Natural killer cell (primary cell): ENCODE measurements at regions not wholly inside any gene's neighbourhood (a gene's known extent, or its start where the extent isn't known, plus 50 kb on each side); places are given as distances from the start of the nearest gene placed in this dataset.

Experiments
- ATAC-seq, 3 donors: fragments of 150-1000 bp in 2 of 3; fragments of 200-7000 bp in 1 of 3; cut with Tn5 transposase; 1 replicate in 1 of 3; 2 replicates in 2 of 3; pipeline ENCODE4 v1.10.0; 2021; ENCODE audit warnings: mild to moderate bottlenecking in 2 of 3, moderate library complexity in 2 of 3
- DNase-seq, 2 donors: peaks; one replicate each; pipeline versions ENCODE4 v3.0.0 to v3.0.0-alpha.2; 2013 to 2021; ENCODE audit warnings: mixed read lengths in 1 of 2
- H3K27ac ChIP-seq: one replicate; pipeline ENCODE4 v1.5.1; 2013; ENCODE audit warnings: mild to moderate bottlenecking, low read length
- H3K27me3 ChIP-seq: one replicate; pipeline ENCODE4 v1.6.1; 2013; ENCODE audit warnings: low read length; ENCODE audit not compliant: control insufficient read depth, insufficient read depth
- H3K36me3 ChIP-seq: one replicate; pipeline ENCODE4 v1.6.1; 2013; ENCODE audit warnings: low read length; ENCODE audit not compliant: control insufficient read depth, insufficient read depth
- H3K4me1 ChIP-seq: one replicate; pipeline ENCODE4 v1.6.1; 2013; ENCODE audit warnings: low read length; ENCODE audit not compliant: control insufficient read depth, insufficient read depth
- H3K4me3 ChIP-seq: one replicate; pipeline ENCODE4 v1.5.1; 2013; ENCODE audit warnings: low read length
- H3K9me3 ChIP-seq: one replicate; pipeline ENCODE4 v1.6.1; 2013; ENCODE audit warnings: low read length; ENCODE audit not compliant: control insufficient read depth, insufficient read depth
- H3K27ac Mint-ChIP-seq, 2 donors: one replicate each; pipeline ENCODE4 v1.8.0; 2022; ENCODE audit warnings: mild to moderate bottlenecking in 2 of 2, mixed read lengths in 2 of 2, moderate library complexity in 1 of 2
- H3K27me3 Mint-ChIP-seq, 2 donors: one replicate each; pipeline ENCODE4 v1.8.0; 2022; ENCODE audit warnings: low read depth in 2 of 2, mixed read lengths in 2 of 2
- H3K36me3 Mint-ChIP-seq: one replicate; pipeline ENCODE4 v1.8.0; 2022; ENCODE audit warnings: mixed read lengths
- H3K4me1 Mint-ChIP-seq, 2 donors: one replicate each; pipeline ENCODE4 v1.8.0; 2022; ENCODE audit warnings: mixed read lengths in 2 of 2
- H3K4me3 Mint-ChIP-seq: one replicate; pipeline ENCODE4 v1.8.0; 2022; ENCODE audit warnings: mild to moderate bottlenecking, moderate library complexity, mixed read lengths
- H3K9me3 Mint-ChIP-seq, 2 donors: one replicate each; pipeline ENCODE4 v1.8.0; 2022; ENCODE audit warnings: mixed read lengths in 2 of 2
- WGBS: methylation state at CpG from one replicate; pipeline ENCODE4 v1.1.7; 2013; ENCODE audit warnings: missing lambda C conversion rate; ENCODE audit not compliant: insufficient coverage; 5-methylcytosine and 5-hydroxymethylcytosine counted together
- intact Hi-C: fragments of 100-400 bp; cut with micrococcal nuclease; formaldehyde crosslinking; loops from one replicate; pipeline ENCODE4 v1.14.2; 2022
- TF ChIP-seq, protein P1 (sequence below): fragments of 200-600 bp; IDR thresholded peaks from one replicate; pipeline ENCODE4 v1.8.0; 2022; ENCODE audit warnings: antibody characterized with exemption

GRCh38 chr20:52469128-52469527 lies 277.5 kb upstream of the ZFP64 start:
- H3K4me3 ChIP-seq = no peak overlapping the region
- intact Hi-C loops = no loop called here
- WGBS = 82% methylated on average over 9 of the region's 9 CpGs
- ATAC-seq = no peak
- H3K36me3 ChIP-seq = no peaks in the 10 kb centered on the region
- no peaks in the 10 kb centered on the region for H3K4me1 ChIP-seq
- no peaks in the 10 kb centered on the region for H3K9me3 ChIP-seq
- no peak overlapping the region for H3K27ac Mint-ChIP-seq
- no peaks in the 10 kb centered on the region for H3K27me3 ChIP-seq
- no peak overlapping the region for H3K27ac ChIP-seq
- no peaks in the 10 kb centered on the region for H3K4me1 Mint-ChIP-seq
- peaks cover 13 to 21% of the 10 kb centered on the region in 2 donors for H3K27me3 Mint-ChIP-seq
- H3K9me3 Mint-ChIP-seq = no peaks in the 10 kb centered on the region
- no peak for DNase-seq
- H3K36me3 Mint-ChIP-seq = no peaks in the 10 kb centered on the region
- H3K4me3 Mint-ChIP-seq = no peak overlapping the region
- TF ChIP-seq, protein P1, sequence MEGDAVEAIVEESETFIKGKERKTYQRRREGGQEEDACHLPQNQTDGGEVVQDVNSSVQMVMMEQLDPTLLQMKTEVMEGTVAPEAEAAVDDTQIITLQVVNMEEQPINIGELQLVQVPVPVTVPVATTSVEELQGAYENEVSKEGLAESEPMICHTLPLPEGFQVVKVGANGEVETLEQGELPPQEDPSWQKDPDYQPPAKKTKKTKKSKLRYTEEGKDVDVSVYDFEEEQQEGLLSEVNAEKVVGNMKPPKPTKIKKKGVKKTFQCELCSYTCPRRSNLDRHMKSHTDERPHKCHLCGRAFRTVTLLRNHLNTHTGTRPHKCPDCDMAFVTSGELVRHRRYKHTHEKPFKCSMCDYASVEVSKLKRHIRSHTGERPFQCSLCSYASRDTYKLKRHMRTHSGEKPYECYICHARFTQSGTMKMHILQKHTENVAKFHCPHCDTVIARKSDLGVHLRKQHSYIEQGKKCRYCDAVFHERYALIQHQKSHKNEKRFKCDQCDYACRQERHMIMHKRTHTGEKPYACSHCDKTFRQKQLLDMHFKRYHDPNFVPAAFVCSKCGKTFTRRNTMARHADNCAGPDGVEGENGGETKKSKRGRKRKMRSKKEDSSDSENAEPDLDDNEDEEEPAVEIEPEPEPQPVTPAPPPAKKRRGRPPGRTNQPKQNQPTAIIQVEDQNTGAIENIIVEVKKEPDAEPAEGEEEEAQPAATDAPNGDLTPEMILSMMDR = no peak

DNA sequence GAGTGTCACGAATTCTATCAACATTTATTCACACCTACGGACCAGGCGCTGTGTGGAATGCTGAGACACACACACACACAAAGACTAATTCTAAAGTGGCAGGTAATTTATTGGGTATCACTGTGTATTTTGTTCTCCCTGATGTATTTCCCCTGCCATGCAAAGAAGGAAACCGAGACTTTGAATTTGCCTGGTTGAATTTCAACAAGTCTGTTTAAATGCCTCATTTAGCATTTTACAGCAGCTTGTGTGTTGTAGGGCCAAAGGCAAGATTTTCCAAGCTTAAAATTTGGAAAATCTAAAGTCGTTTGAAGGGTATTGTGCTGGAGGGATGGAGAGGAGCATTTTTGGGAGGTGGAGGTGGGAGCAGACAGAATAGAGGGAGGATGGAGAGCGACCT lies 274.4 kb upstream of the ZFP64 start:
- Mint-ChIP-seq H3K36me3 (no peaks in the 10 kb centered on the region), H3K27ac (no peak overlapping the region), H3K27me3 (peaks cover 11 to 15% of the 10 kb centered on the region in 2 donors), H3K9me3 (no peaks in the 10 kb centered on the region), H3K4me3 (no peak overlapping the region), H3K4me1 (no peaks in the 10 kb centered on the region)
- Histone ChIP-seq H3K36me3 (no peaks in the 10 kb centered on the region), H3K27ac (no peak overlapping the region), H3K4me3 (no peak overlapping the region), H3K27me3 (no peaks in the 10 kb centered on the region), H3K4me1 (no peaks in the 10 kb centered on the region), H3K9me3 (no peaks in the 10 kb centered on the region)
- WGBS = 68% methylated on average over 4 of the region's 6 CpGs
- ATAC-seq (no peak), DNase-seq (no peak)
- TF ChIP-seq, protein P1 = no peak
- intact Hi-C loops = no loop called here

- peaks cover 0 to 2% of the 10 kb centered on the region in 2 donors for H3K9me3 Mint-ChIP-seq
- Histone ChIP-seq H3K27me3 (no peaks in the 10 kb centered on the region), H3K4me1 (no peaks in the 10 kb centered on the region), H3K36me3 (no peaks in the 10 kb centered on the region), H3K4me3 (no peak overlapping the region), H3K27ac (no peak overlapping the region), H3K9me3 (no peaks in the 10 kb centered on the region)
- H3K4me1 Mint-ChIP-seq = no peaks in the 10 kb centered on the region
- no peak overlapping the region for H3K27ac Mint-ChIP-seq
- H3K36me3 Mint-ChIP-seq = no peaks in the 10 kb centered on the region
- no peak overlapping the region for H3K4me3 Mint-ChIP-seq
- DNase-seq (no peak), ATAC-seq (no peak)
- 88% methylated on average over 7 of the region's 7 CpGs for WGBS
- peaks cover 12 to 29% of the 10 kb centered on the region in 2 donors for H3K27me3 Mint-ChIP-seq
- TF ChIP-seq, protein P1 = no peak
- intact Hi-C loops = no loop called here
Measured at GRCh38 chr20:52461582-52461981, 270.0 kb upstream of the ZFP64 start.

- Mint-ChIP-seq H3K4me1 (no peaks in the 10 kb centered on the region), H3K9me3 (peaks cover 0 to 2% of the 10 kb centered on the region in 2 donors), H3K27me3 (peaks cover 12 to 32% of the 10 kb centered on the region in 2 donors), H3K36me3 (no peaks in the 10 kb centered on the region), H3K27ac (no peak overlapping the region), H3K4me3 (no peak overlapping the region)
- TF ChIP-seq, protein P1 = no peak
- no peak overlapping the region for H3K27ac ChIP-seq
- no peaks in the 10 kb centered on the region for H3K27me3 ChIP-seq
- H3K4me1 ChIP-seq = no peaks in the 10 kb centered on the region
- no peak for DNase-seq
- no peak for ATAC-seq
- no peaks in the 10 kb centered on the region for H3K9me3 ChIP-seq
- no peak overlapping the region for H3K4me3 ChIP-seq
- H3K36me3 ChIP-seq = no peaks in the 10 kb centered on the region
- WGBS = 91% methylated on average over 4 of the region's 4 CpGs
- intact Hi-C loops = no loop called here
Measured at GRCh38 chr20:52459150-52459549, 267.6 kb upstream of the ZFP64 start.
